ENCODE measurements at regions not wholly inside any gene's neighbourhood (a gene's known extent, or its start where the extent isn't known, plus 50 kb on each side); places are given as distances from the start of the nearest gene placed in this dataset.

- H3F3A ChIP-seq (ENCODE audit: control insufficient read depth, insufficient read depth), result no peaks in the 10 kb centered on the region
- no peaks in the 10 kb centered on the region for H3K9me3 ChIP-seq (ENCODE audit: control insufficient read depth, insufficient read depth, low read length)
- H3K27me3 ChIP-seq (ENCODE audit: control insufficient read depth, low read length), result no peaks in the 10 kb centered on the region
- H3K4me1 ChIP-seq (ENCODE audit: control insufficient read depth, low read length), result no peaks in the 10 kb centered on the region
- no peaks in the 10 kb centered on the region for H3K9me2 ChIP-seq (replicated peaks; ENCODE audit: control insufficient read depth, low read length)
- TF ChIP-seq CTCF (IDR thresholded peaks at IDR 0.05; ENCODE audit: low read depth, low read length, poor library complexity, severe bottlenecking), result no peak
- no peak for TF ChIP-seq EZH2phosphoT487 (IDR thresholded peaks at IDR 0.05; ENCODE audit: borderline replicate concordance, low read length)
- H3K4me2 ChIP-seq (ENCODE audit: low read length), result no peak overlapping the region
- no peaks in the 10 kb centered on the region for H3K36me3 ChIP-seq (ENCODE audit: control insufficient read depth, low read length)
- no peak overlapping the region for H3K27ac ChIP-seq (ENCODE audit: low read depth, low read length)
- H3K79me2 ChIP-seq (ENCODE audit: control insufficient read depth, low read length), result no peaks in the 10 kb centered on the region
- H3K4me3 ChIP-seq (ENCODE audit: low read length), result no peak overlapping the region
- H4K20me1 ChIP-seq (ENCODE audit: control insufficient read depth, insufficient read depth, low read depth, low read length), result no peaks in the 10 kb centered on the region
Measured at GRCh38 chr7:110003827-110004226, 1087.1 kb upstream of the LRRN3 start.

- Histone ChIP-seq H4K20me1 (ENCODE audit: control insufficient read depth, insufficient read depth, low read depth, low read length) (no peaks in the 10 kb centered on the region), H3K4me2 (ENCODE audit: low read length) (no peak overlapping the region), H3K79me2 (ENCODE audit: control insufficient read depth, low read length) (no peaks in the 10 kb centered on the region), H3K9me2 (replicated peaks; ENCODE audit: control insufficient read depth, low read length) (no peaks in the 10 kb centered on the region), H3F3A (ENCODE audit: control insufficient read depth, insufficient read depth) (no peaks in the 10 kb centered on the region), H3K27ac (ENCODE audit: low read depth, low read length) (no peak overlapping the region), H3K27me3 (ENCODE audit: control insufficient read depth, low read length) (no peaks in the 10 kb centered on the region), H3K36me3 (ENCODE audit: control insufficient read depth, low read length) (no peaks in the 10 kb centered on the region), H3K4me3 (ENCODE audit: low read length) (no peak overlapping the region), H3K9me3 (ENCODE audit: control insufficient read depth, insufficient read depth, low read length) (no peaks in the 10 kb centered on the region), H3K4me1 (ENCODE audit: control insufficient read depth, low read length) (no peaks in the 10 kb centered on the region)
- TF ChIP-seq CTCF (IDR thresholded peaks at IDR 0.05; ENCODE audit: low read depth, low read length, poor library complexity, severe bottlenecking), result no peak
- TF ChIP-seq EZH2phosphoT487 (IDR thresholded peaks at IDR 0.05; ENCODE audit: borderline replicate concordance, low read length), result no peak
Measured at GRCh38 chr7:110007320-110008063, 1083.4 kb upstream of the LRRN3 start.

GRCh38 chr7:110010359-110010758, 1080.6 kb upstream of the LRRN3 start:
- Histone ChIP-seq H3K4me1 (ENCODE audit: control insufficient read depth, low read length) (no peaks in the 10 kb centered on the region), H3F3A (ENCODE audit: control insufficient read depth, insufficient read depth) (no peaks in the 10 kb centered on the region), H3K27me3 (ENCODE audit: control insufficient read depth, low read length) (no peaks in the 10 kb centered on the region), H3K79me2 (ENCODE audit: control insufficient read depth, low read length) (no peaks in the 10 kb centered on the region), H3K9me2 (replicated peaks; ENCODE audit: control insufficient read depth, low read length) (no peaks in the 10 kb centered on the region), H3K9me3 (ENCODE audit: control insufficient read depth, insufficient read depth, low read length) (no peaks in the 10 kb centered on the region), H3K36me3 (ENCODE audit: control insufficient read depth, low read length) (no peaks in the 10 kb centered on the region), H3K4me2 (ENCODE audit: low read length) (no peak overlapping the region), H3K4me3 (ENCODE audit: low read length) (no peak overlapping the region), H3K27ac (ENCODE audit: low read depth, low read length) (no peak overlapping the region), H4K20me1 (ENCODE audit: control insufficient read depth, insufficient read depth, low read depth, low read length) (no peaks in the 10 kb centered on the region)
- TF ChIP-seq CTCF (IDR thresholded peaks at IDR 0.05; ENCODE audit: low read depth, low read length, poor library complexity, severe bottlenecking) (no peak), EZH2phosphoT487 (IDR thresholded peaks at IDR 0.05; ENCODE audit: borderline replicate concordance, low read length) (no peak)
